Thyroid gland (tissue), 4 donors: ENCODE measurements at regions not wholly inside any gene's neighbourhood (a gene's known extent, or its start where the extent isn't known, plus 50 kb on each side); places are given as distances from the start of the nearest gene placed in this dataset.

Experiments
- DNase-seq, 2 donors: peaks; one replicate each; pipeline ENCODE4 v3.0.0-alpha.2; 2019
- H3K27ac ChIP-seq, 3 donors: fragments of 200-600 bp; sonication (generic); 1 replicate in 2 of 3; 2 replicates in 1 of 3; pipeline ENCODE4 v1.5.1; 2016 to 2019; ENCODE audit warnings: mild to moderate bottlenecking in 1 of 3, moderate library complexity in 1 of 3
- H3K27me3 ChIP-seq: fragments of 200-600 bp; sonication (generic); one replicate; pipeline ENCODE4 v1.5.1; 2019
- H3K36me3 ChIP-seq, 2 donors: fragments of 200-600 bp; sonication (generic); one replicate each; pipeline ENCODE4 v1.5.1; 2016 to 2019
- H3K4me1 ChIP-seq, 2 donors: fragments of 200-600 bp; sonication (generic); one replicate each; pipeline ENCODE4 v1.5.1; 2017 to 2019
- H3K4me3 ChIP-seq, 3 donors: fragments of 200-600 bp; sonication (generic); replicated peaks in 1 of 3; 1 replicate in 2 of 3; 2 replicates in 1 of 3; pipeline ENCODE4 v1.5.1; 2016; ENCODE audit warnings: mild to moderate bottlenecking in 1 of 3
- H3K9me3 ChIP-seq: fragments of 200-600 bp; sonication (generic); one replicate; pipeline ENCODE4 v1.5.1; 2017
- CTCF ChIP-seq, 6 experiments: fragments of 200-600 bp in 3 of 6; fragments of 450-650 bp in 3 of 6; sonication (generic) in 3 of 6; IDR thresholded peaks; one replicate each; pipeline ENCODE4 v1.5.1; 2016 to 2019; ENCODE audit warnings: antibody characterized with exemption in 6 of 6, mild to moderate bottlenecking in 2 of 6, inconsistent platforms in 1 of 6, moderate library complexity in 1 of 6
- POLR2A ChIP-seq, 2 donors: fragments of 450-650 bp; IDR thresholded peaks; one replicate each; pipeline ENCODE4 v1.6.1; 2017; ENCODE audit warnings: antibody characterized with exemption in 2 of 2, mild to moderate bottlenecking in 2 of 2, moderate library complexity in 1 of 2
- WGBS, 2 donors: methylation state at CpG; one replicate each; pipeline ENCODE4 v1.1.5; 2017; 5-methylcytosine and 5-hydroxymethylcytosine counted together
- intact Hi-C: fragments of 100-400 bp; cut with DNase I; formaldehyde crosslinking; loops from one replicate; pipeline ENCODE4 v1.15.1; 2023

- intact Hi-C loops: no loop called here
- Histone ChIP-seq H3K4me1 (no peaks in the 10 kb centered on the region), H3K27me3 (no peaks in the 10 kb centered on the region), H3K27ac (no peak overlapping the region), H3K4me3 (no peak overlapping the region), H3K36me3 (no peaks in the 10 kb centered on the region), H3K9me3 (no peaks in the 10 kb centered on the region)
- TF ChIP-seq POLR2A (IDR thresholded peaks at IDR 0.05) (no peak), CTCF (IDR thresholded peaks at IDR 0.05) (no peak)
- WGBS, 2 donors: 87 to 91% methylated on average over 7 of the region's 7 CpGs
- no peak for DNase-seq
Measured at GRCh38 chr10:61279400-61279799, 173.8 kb downstream of the TMEM26 start.

GRCh38 chr10:61278556-61278955, 174.6 kb downstream of the TMEM26 start:
- Histone ChIP-seq H3K4me3 (no peak overlapping the region), H3K9me3 (no peaks in the 10 kb centered on the region), H3K36me3 (no peaks in the 10 kb centered on the region), H3K27ac (no peak overlapping the region), H3K27me3 (no peaks in the 10 kb centered on the region), H3K4me1 (no peaks in the 10 kb centered on the region)
- 89 to 100% methylated on average over 2 of the region's 2 CpGs for WGBS, 2 donors
- intact Hi-C loops: no loop called here
- no peak for DNase-seq
- TF ChIP-seq CTCF (IDR thresholded peaks at IDR 0.05) (no peak), POLR2A (IDR thresholded peaks at IDR 0.05) (no peak)

GRCh38 chr10:61272781-61273180, 180.4 kb downstream of the TMEM26 start:
- Histone ChIP-seq H3K4me3 (no peak overlapping the region), H3K9me3 (no peaks in the 10 kb centered on the region), H3K36me3 (no peaks in the 10 kb centered on the region), H3K27me3 (no peaks in the 10 kb centered on the region), H3K4me1 (no peaks in the 10 kb centered on the region), H3K27ac (no peak overlapping the region)
- intact Hi-C loops: no loop called here
- no peak for DNase-seq
- TF ChIP-seq CTCF (IDR thresholded peaks at IDR 0.05) (no peak), POLR2A (IDR thresholded peaks at IDR 0.05) (no peak)

GRCh38 chr10:61271127-61271780, 181.9 kb downstream of the TMEM26 start:
- no peak overlapping the region for H3K4me3 ChIP-seq
- no peaks in the 10 kb centered on the region for H3K4me1 ChIP-seq
- DNase-seq: no peak
- no peaks in the 10 kb centered on the region for H3K36me3 ChIP-seq
- no peaks in the 10 kb centered on the region for H3K9me3 ChIP-seq
- intact Hi-C loops: no loop called here
- TF ChIP-seq POLR2A (IDR thresholded peaks at IDR 0.05) (no peak), CTCF (IDR thresholded peaks at IDR 0.05) (no peak)
- no peaks in the 10 kb centered on the region for H3K27me3 ChIP-seq
- 50 to 51% methylated on average over 3 of the region's 3 CpGs for WGBS, 2 donors
- H3K27ac ChIP-seq: no peak overlapping the region

- intact Hi-C loops: no loop called here
- H3K27ac ChIP-seq: no peak overlapping the region
- no peak for DNase-seq
- no peaks in the 10 kb centered on the region for H3K4me1 ChIP-seq
- 53 to 75% methylated on average over 1 of the region's 1 CpG for WGBS, 2 donors
- H3K36me3 ChIP-seq: no peaks in the 10 kb centered on the region
- TF ChIP-seq CTCF (IDR thresholded peaks at IDR 0.05): no peak
- no peaks in the 10 kb centered on the region for H3K9me3 ChIP-seq
- no peak overlapping the region for H3K4me3 ChIP-seq
- no peaks in the 10 kb centered on the region for H3K27me3 ChIP-seq
Measured at GRCh38 chr10:61263518-61263917, 189.7 kb downstream of the TMEM26 start.
